OCI-LY3 (cell line): ENCODE measurements at regions not wholly inside any gene's neighbourhood (a gene's known extent, or its start where the extent isn't known, plus 50 kb on each side); places are given as distances from the start of the nearest gene placed in this dataset.
"Not testable (repeated sequence)": the region's sequence is repeated elsewhere in the genome, so short reads cannot be mapped to it uniquely, and the experiment has no call there.

Source experiments
- H2AFZ ChIP-seq: fragments of 200-600, 300-600 bp; shearing (Covaris generic); 2 replicates; pipeline ENCODE4 v1.6.0; 2014; ENCODE audit warnings: antibody characterized with exemption, low read depth, low read length
- H3K27ac ChIP-seq: fragments of 200-600, 300-600 bp; sonication (generic); 2 replicates; pipeline ENCODE4 v1.5.1; 2014; ENCODE audit warnings: mild to moderate bottlenecking, low read length, moderate library complexity, mixed read lengths
- H3K27me3 ChIP-seq: fragments of 200-600, 300-600 bp; sonication (generic); 2 replicates; pipeline ENCODE4 v1.6.1; 2014; ENCODE audit warnings: low read depth, low read length, mixed read lengths
- H3K36me3 ChIP-seq: fragments of 200-600, 300-600 bp; sonication (generic); replicated peaks from 2 replicates; pipeline ENCODE3; 2014; ENCODE audit warnings: low read depth, low read length, mixed read lengths
- H3K4me1 ChIP-seq: fragments of 300-600, 200-600 bp; sonication (generic); 2 replicates; pipeline ENCODE4 v1.6.1; 2014; ENCODE audit warnings: low read length, mixed read lengths
- H3K4me2 ChIP-seq: fragments of 200-600, 300-600 bp; sonication (generic); 2 replicates; pipeline ENCODE4 v1.6.1; 2014; ENCODE audit warnings: low read length, mixed read lengths
- H3K4me3 ChIP-seq: fragments of 300-600, 200-600 bp; sonication (generic); 2 replicates; pipeline ENCODE4 v1.5.1; 2014; ENCODE audit warnings: antibody characterized with exemption, mild to moderate bottlenecking, low read length, moderate library complexity
- H3K79me2 ChIP-seq: fragments of 300-600, 200-600 bp; shearing (Covaris generic); 2 replicates; pipeline ENCODE4 v1.6.1; 2014; ENCODE audit warnings: mild to moderate bottlenecking, low read length, mixed read lengths
- H3K9ac ChIP-seq: fragments of 300-600, 200-600 bp; shearing (Covaris generic); 2 replicates; pipeline ENCODE4 v1.6.0; 2014; ENCODE audit warnings: mild to moderate bottlenecking, low read length, moderate library complexity
- H3K9me3 ChIP-seq: fragments of 200-600, 300-600 bp; shearing (Covaris generic); 2 replicates; pipeline ENCODE4 v1.6.1; 2014; ENCODE audit warnings: low read length, mixed read lengths; ENCODE audit not compliant: insufficient read depth
- H4K20me1 ChIP-seq: fragments of 200-600, 300-600 bp; sonication (generic); 2 replicates; pipeline ENCODE4 v1.6.1; 2016; ENCODE audit warnings: low read length, mixed read lengths; ENCODE audit not compliant: insufficient read depth
- EZH2phosphoT487 ChIP-seq: fragments of 200-600 bp; shearing (Covaris generic); IDR thresholded peaks from 2 replicates; pipeline ENCODE4 v1.6.1; 2018; ENCODE audit warnings: antibody characterized with exemption, mixed run types, low read depth
- TF ChIP-seq, protein P1 (sequence below): fragments of 200-600, 300-600 bp; sonication (generic); IDR thresholded peaks from 2 replicates; pipeline ENCODE4 v1.5.1; 2014; ENCODE audit warnings: antibody characterized with exemption, low read length, low read depth

DNA sequence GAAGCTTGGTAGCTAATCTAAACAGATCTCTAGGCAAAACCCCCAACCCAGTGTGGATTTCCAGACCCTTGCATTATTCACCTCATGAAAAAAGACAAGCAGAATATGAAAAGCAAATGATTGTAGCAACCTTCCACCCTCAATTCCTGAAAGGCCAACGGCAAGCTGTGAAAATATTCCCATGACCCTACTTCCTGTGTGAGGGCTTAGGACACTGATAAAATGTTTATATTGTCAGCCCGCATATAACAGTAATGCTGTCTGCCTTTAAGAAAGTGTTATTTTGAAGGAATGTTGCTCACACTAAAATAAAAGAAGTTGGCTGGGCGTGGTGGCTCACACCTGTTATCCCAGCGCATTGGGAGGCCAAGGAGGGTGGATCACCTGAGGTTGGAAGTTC lies 233.5 kb upstream of the NRIP1 start:
- no peak overlapping the region for H3K4me2 ChIP-seq
- no peaks in the 10 kb centered on the region for H3K36me3 ChIP-seq
- 0 out of 2 replicates have a peak, but pooled peaks cover 6% of the 10 kb centered on the region for H3K9me3 ChIP-seq
- H3K9ac ChIP-seq, result no peak overlapping the region
- no peak overlapping the region for H3K27ac ChIP-seq
- TF ChIP-seq, protein P1, sequence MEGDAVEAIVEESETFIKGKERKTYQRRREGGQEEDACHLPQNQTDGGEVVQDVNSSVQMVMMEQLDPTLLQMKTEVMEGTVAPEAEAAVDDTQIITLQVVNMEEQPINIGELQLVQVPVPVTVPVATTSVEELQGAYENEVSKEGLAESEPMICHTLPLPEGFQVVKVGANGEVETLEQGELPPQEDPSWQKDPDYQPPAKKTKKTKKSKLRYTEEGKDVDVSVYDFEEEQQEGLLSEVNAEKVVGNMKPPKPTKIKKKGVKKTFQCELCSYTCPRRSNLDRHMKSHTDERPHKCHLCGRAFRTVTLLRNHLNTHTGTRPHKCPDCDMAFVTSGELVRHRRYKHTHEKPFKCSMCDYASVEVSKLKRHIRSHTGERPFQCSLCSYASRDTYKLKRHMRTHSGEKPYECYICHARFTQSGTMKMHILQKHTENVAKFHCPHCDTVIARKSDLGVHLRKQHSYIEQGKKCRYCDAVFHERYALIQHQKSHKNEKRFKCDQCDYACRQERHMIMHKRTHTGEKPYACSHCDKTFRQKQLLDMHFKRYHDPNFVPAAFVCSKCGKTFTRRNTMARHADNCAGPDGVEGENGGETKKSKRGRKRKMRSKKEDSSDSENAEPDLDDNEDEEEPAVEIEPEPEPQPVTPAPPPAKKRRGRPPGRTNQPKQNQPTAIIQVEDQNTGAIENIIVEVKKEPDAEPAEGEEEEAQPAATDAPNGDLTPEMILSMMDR, result no peak
- TF ChIP-seq EZH2phosphoT487, result no peak
- no peaks in the 10 kb centered on the region for H3K79me2 ChIP-seq
- no peak overlapping the region for H2AFZ ChIP-seq
- no peaks in the 10 kb centered on the region; the same call in 1 of the 2 replicates for H3K4me1 ChIP-seq
- no peaks in the 10 kb centered on the region for H3K27me3 ChIP-seq
- H4K20me1 ChIP-seq, result no peaks in the 10 kb centered on the region
- H3K4me3 ChIP-seq, result no peak overlapping the region

DNA sequence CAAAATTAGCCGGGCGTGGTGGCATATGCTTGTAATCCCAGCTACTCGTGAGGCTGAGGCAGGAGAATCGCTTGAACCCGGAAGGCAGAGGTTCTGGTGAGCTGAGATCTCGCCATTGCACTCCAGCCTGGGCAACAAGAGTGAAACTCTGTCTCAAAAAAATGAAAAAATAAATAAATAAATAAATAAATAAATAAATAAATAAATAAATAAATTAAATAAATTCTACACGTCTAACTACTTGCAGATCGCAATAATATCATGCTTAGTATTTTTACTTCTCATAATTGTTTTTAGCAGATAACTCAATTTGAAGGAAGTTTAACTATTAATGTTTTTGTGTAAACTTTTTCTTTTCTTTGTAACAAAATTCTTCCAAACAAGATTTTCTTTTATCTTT lies 234.0 kb upstream of the NRIP1 start:
- H3K4me3 ChIP-seq, H3K9ac ChIP-seq, H3K27me3 ChIP-seq, H2AFZ ChIP-seq, H3K27ac ChIP-seq, H3K4me1 ChIP-seq, H3K9me3 ChIP-seq, H3K36me3 ChIP-seq, H3K79me2 ChIP-seq, H3K4me2 ChIP-seq, H4K20me1 ChIP-seq: not testable (repeated sequence)

DNA sequence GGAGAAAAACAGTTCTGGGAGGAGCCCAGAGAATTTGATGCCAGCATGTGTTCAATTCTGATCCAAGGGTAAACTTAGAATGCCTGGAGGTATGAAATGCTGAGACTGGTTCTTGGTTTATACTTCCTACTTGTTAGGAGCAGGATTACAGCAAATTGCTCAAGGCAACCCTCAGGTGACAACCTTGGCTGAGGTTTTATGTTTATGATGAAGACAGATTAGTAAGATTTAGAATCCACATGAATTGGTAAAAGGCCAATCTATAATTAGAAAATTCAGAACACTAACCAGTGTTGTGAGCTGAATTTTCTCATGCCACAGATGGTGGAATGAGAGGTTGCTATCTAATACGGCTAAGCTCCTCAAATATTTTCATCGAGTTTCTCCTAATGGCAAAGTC lies 235.3 kb upstream of the NRIP1 start:
- Histone ChIP-seq H3K4me2 (no peak overlapping the region), H3K9ac (no peak overlapping the region), H3K4me3 (no peak overlapping the region), H3K79me2 (no peaks in the 10 kb centered on the region), H2AFZ (no peak overlapping the region), H3K27ac (no peak overlapping the region), H3K9me3 (0 out of 2 replicates have a peak, but pooled peaks cover 6% of the 10 kb centered on the region), H4K20me1 (no peaks in the 10 kb centered on the region), H3K4me1 (no peaks in the 10 kb centered on the region; the same call in 1 of the 2 replicates), H3K36me3 (no peaks in the 10 kb centered on the region), H3K27me3 (no peaks in the 10 kb centered on the region)
- no peak for TF ChIP-seq EZH2phosphoT487
- TF ChIP-seq, protein P1, result no peak

DNA sequence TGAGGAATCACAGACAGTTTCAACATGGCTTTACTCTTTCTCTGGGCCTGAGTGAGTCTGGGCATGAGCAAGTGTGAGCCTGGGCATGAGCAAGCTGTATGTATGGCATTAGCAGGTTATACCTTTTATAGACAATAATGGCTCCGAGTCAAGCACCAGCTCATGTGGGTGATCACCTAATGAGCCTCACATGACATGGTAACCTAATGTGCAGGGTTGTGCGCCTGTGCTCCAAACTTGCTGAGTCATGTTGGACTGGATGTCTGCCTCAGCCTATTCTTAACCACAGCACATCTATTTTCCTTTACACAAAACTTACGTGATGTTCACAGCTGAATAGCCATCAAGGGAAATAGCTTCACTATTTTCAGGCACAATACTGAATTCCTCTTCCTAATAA lies 236.2 kb upstream of the NRIP1 start:
- H3K27me3 ChIP-seq, result no peaks in the 10 kb centered on the region
- H3K27ac ChIP-seq, result no peak overlapping the region
- no peak overlapping the region for H3K4me3 ChIP-seq
- H2AFZ ChIP-seq, result no peak overlapping the region
- no peaks in the 10 kb centered on the region for H3K79me2 ChIP-seq
- H3K36me3 ChIP-seq, result no peaks in the 10 kb centered on the region
- TF ChIP-seq, protein P1, result no peak
- no peak for TF ChIP-seq EZH2phosphoT487
- H3K9ac ChIP-seq, result no peak overlapping the region
- no peaks in the 10 kb centered on the region for H4K20me1 ChIP-seq
- H3K4me1 ChIP-seq, result no peaks in the 10 kb centered on the region; the same call in 1 of the 2 replicates
- 0 out of 2 replicates have a peak, but pooled peaks cover 6% of the 10 kb centered on the region for H3K9me3 ChIP-seq
- H3K4me2 ChIP-seq, result no peak overlapping the region

DNA sequence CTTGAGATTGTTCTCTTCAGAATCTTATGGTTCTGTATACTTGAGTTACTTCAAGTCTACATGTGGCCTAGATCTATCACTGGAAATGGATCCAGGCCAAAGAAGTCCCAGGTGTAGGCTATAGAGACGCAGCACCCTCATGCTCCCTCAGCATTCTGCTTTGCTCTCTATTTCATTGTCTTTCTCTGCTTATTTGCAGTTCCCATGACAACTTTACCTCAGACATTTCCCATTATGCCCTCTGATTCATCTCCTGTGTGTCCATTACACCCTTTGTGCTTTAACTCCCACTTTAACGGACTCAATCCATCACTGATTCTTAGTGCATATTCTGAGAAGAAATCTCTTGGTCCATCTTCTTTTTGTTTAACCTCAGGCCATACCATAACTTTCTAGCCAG lies 236.9 kb upstream of the NRIP1 start:
- no peaks in the 10 kb centered on the region for H4K20me1 ChIP-seq
- H3K4me3 ChIP-seq, result no peak overlapping the region
- H3K9me3 ChIP-seq, result 0 out of 2 replicates have a peak, but pooled peaks cover 6% of the 10 kb centered on the region
- no peak overlapping the region for H3K4me2 ChIP-seq
- TF ChIP-seq, protein P1, result no peak
- no peak for TF ChIP-seq EZH2phosphoT487
- no peak overlapping the region for H3K27ac ChIP-seq
- H3K9ac ChIP-seq, result no peak overlapping the region
- H2AFZ ChIP-seq, result no peak overlapping the region
- H3K36me3 ChIP-seq, result no peaks in the 10 kb centered on the region
- H3K79me2 ChIP-seq, result no peaks in the 10 kb centered on the region
- H3K27me3 ChIP-seq, result no peaks in the 10 kb centered on the region
- no peaks in the 10 kb centered on the region; the same call in 1 of the 2 replicates for H3K4me1 ChIP-seq
